ENCODE measurements at regions not wholly inside any gene's neighbourhood (a gene's known extent, or its start where the extent isn't known, plus 50 kb on each side); places are given as distances from the start of the nearest gene placed in this dataset.

DNA sequence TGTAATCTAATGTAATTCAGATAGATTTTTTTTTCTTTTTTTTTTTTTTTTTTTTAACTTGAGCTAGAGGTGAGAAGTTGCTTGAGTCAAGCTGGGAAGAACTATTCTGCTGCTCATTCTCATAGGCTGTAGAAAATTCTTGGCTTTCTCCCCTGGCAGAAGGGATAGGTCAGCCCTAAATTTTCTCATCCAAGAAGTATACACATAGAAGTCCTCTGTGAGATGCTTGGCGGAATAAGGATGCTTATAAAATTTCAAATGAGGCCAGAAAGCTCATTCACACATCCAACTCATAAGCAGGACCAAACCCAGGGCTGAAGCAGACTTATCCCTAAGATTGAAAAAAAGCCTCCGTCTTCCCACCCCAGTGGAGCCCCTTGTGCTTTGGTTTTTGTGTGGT, 572.5 kb downstream of the SQOR start:
- no peaks in the 10 kb centered on the region for H3K36me3 ChIP-seq
- no peaks in the 10 kb centered on the region for H3K27me3 ChIP-seq
- H3K4me1 ChIP-seq = no peaks in the 10 kb centered on the region
- no peak for DNase-seq
- WGBS, 2 donors = 74 to 77% methylated on average over 2 of the region's 2 CpGs
- intact Hi-C loops (cut with DNase I) = no loop called here
- no peaks in the 10 kb centered on the region for H3K9me3 ChIP-seq
- TF ChIP-seq, protein P1, sequence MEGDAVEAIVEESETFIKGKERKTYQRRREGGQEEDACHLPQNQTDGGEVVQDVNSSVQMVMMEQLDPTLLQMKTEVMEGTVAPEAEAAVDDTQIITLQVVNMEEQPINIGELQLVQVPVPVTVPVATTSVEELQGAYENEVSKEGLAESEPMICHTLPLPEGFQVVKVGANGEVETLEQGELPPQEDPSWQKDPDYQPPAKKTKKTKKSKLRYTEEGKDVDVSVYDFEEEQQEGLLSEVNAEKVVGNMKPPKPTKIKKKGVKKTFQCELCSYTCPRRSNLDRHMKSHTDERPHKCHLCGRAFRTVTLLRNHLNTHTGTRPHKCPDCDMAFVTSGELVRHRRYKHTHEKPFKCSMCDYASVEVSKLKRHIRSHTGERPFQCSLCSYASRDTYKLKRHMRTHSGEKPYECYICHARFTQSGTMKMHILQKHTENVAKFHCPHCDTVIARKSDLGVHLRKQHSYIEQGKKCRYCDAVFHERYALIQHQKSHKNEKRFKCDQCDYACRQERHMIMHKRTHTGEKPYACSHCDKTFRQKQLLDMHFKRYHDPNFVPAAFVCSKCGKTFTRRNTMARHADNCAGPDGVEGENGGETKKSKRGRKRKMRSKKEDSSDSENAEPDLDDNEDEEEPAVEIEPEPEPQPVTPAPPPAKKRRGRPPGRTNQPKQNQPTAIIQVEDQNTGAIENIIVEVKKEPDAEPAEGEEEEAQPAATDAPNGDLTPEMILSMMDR (IDR thresholded peaks at IDR 0.05) = no peak
- TF ChIP-seq POLR2A (IDR thresholded peaks at IDR 0.05) = no peak
- H3K4me3 ChIP-seq (replicated peaks in 1 of 3) = no peak overlapping the region
- no peak overlapping the region for H3K27ac ChIP-seq

DNA sequence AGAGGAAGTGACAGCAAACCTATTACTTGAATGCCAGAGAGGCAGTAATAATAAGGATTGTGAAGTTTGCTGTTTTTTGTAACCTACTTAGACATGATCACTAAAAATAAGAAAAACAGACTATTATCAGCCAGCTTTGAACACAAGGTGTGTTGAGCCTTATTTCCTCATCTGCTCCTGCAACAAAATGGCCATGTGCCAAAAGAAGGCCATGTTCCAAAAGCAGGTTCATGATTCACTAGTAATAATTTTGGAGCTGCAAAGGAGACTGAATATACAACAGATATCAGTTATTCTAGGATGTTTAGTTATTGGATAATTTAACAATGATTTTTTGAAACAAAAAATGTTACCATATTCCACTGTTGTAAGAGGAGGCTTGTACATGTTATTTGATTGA, 578.7 kb downstream of the SQOR start:
- DNase-seq = no peak
- no peaks in the 10 kb centered on the region for H3K4me1 ChIP-seq
- no peak overlapping the region for H3K4me3 ChIP-seq (replicated peaks in 1 of 3)
- no peaks in the 10 kb centered on the region for H3K9me3 ChIP-seq
- no peak overlapping the region for H3K27ac ChIP-seq
- intact Hi-C loops (cut with DNase I) = no loop called here
- TF ChIP-seq, protein P1 (IDR thresholded peaks at IDR 0.05) = no peak
- no peaks in the 10 kb centered on the region for H3K27me3 ChIP-seq
- H3K36me3 ChIP-seq = no peaks in the 10 kb centered on the region

DNA sequence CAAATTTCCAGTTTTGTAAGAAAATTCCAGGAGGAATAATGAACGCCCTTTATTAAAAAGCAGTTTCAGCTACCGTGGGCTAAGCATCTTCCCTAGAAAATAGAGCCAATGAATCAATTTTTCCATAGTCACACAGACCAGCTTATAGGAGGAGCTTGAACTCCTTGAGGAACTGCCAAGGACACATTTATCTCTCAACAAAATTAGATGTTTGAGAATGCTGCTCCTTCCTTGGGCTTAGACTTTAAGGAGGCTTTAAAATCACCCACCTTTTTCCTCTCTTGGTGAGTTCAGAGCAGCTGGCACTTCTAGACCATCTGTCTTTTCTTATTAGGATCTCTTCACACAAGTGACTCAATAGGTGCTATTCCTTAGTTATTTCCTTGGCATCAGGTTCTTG, 588.0 kb downstream of the SQOR start:
- TF ChIP-seq POLR2A (IDR thresholded peaks at IDR 0.05) = no peak
- TF ChIP-seq, protein P1 (IDR thresholded peaks at IDR 0.05) = no peak
- no peak for DNase-seq
- Histone ChIP-seq H3K9me3 (no peaks in the 10 kb centered on the region), H3K27ac (no peak overlapping the region), H3K27me3 (no peaks in the 10 kb centered on the region), H3K36me3 (no peaks in the 10 kb centered on the region), H3K4me3 (replicated peaks in 1 of 3) (no peak overlapping the region), H3K4me1 (no peaks in the 10 kb centered on the region)
- WGBS, 2 donors = 56 to 70% methylated on average over 2 of the region's 2 CpGs
- intact Hi-C loops (cut with DNase I) = no loop called here

DNA sequence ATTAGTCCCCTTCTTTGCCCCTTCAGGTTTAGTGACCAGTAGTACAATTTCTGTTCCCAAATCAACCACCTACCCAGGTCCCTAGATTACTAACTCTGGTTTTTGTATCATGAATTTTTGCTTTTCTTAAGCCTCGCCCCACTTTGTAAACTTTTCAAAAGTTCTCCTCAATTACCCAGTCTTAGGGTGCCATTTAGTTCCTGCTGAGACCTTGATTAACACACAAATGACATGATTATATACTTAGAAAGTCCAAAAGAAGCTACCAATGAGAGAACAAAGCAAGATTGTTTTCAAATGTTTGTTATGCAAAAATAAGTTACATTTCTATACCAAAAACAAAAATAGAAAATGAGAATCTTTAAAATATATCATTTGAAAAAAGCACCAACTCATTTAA, 594.4 kb downstream of the SQOR start:
- Histone ChIP-seq H3K9me3 (no peaks in the 10 kb centered on the region), H3K27me3 (no peaks in the 10 kb centered on the region), H3K27ac (no peak overlapping the region), H3K4me1 (no peaks in the 10 kb centered on the region), H3K4me3 (replicated peaks in 1 of 3) (no peak overlapping the region), H3K36me3 (no peaks in the 10 kb centered on the region)
- DNase-seq = no peak
- TF ChIP-seq, protein P1 (IDR thresholded peaks at IDR 0.05) = no peak
- no peak for TF ChIP-seq POLR2A (IDR thresholded peaks at IDR 0.05)
- WGBS, 2 donors = 40 to 76% methylated on average over 1 of the region's 1 CpG
- intact Hi-C loops (cut with DNase I) = no loop called here

DNA sequence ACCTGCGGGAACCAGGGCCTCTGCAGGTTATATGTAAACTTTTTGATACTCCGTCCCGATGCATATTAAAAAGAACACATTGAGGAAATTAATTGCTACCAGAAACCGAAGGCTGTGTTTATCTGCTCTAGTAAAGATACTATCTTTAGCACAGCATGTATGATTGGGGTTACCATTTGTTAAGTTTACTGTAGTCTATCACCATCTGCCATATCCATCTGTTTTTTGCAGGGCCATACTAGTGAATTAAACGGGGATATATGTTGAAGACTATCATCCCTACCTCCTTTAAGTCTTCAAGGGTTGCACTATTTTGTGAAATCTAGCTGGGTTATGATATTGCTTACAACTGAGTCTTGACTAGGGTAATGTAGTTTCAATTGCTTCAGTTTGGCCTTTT, 597.0 kb downstream of the SQOR start:
- WGBS, 2 donors = 83 to 92% methylated on average over 5 of the region's 5 CpGs
- Histone ChIP-seq H3K4me1 (no peaks in the 10 kb centered on the region), H3K27me3 (no peaks in the 10 kb centered on the region), H3K27ac (no peak overlapping the region), H3K9me3 (no peaks in the 10 kb centered on the region), H3K36me3 (no peaks in the 10 kb centered on the region), H3K4me3 (replicated peaks in 1 of 3) (no peak overlapping the region)
- intact Hi-C loops (cut with DNase I) = no loop called here
- TF ChIP-seq, protein P1 (IDR thresholded peaks at IDR 0.05) = no peak
- no peak for TF ChIP-seq POLR2A (IDR thresholded peaks at IDR 0.05)
- DNase-seq = no peak

Data from thyroid gland (tissue), 4 donors.